ENCODE measurements at regions not wholly inside any gene's neighbourhood (a gene's known extent, or its start where the extent isn't known, plus 50 kb on each side); places are given as distances from the start of the nearest gene placed in this dataset.

GRCh38 chr11:20227631-20228030 lies 67.4 kb upstream of the DBX1 start:
- Histone ChIP-seq H3K9ac (ENCODE audit: low read length) (no peak overlapping the region), H2AFZ (ENCODE audit: low read depth, low read length) (no peak overlapping the region), H3K27ac (ENCODE audit: low read length) (no peak overlapping the region), H3F3A (ENCODE audit: insufficient read depth, low read length, poor library complexity, severe bottlenecking) (no peaks in the 10 kb centered on the region), H3K79me2 (replicated peaks; ENCODE audit: insufficient read depth, low read length) (no peaks in the 10 kb centered on the region), H3K4me2 (ENCODE audit: low read length) (no peak overlapping the region), H3K36me3 (ENCODE audit: insufficient read depth, low read length) (no peaks in the 10 kb centered on the region), H4K20me1 (ENCODE audit: insufficient read depth) (no peaks in the 10 kb centered on the region), H3K27me3 (ENCODE audit: insufficient read depth, low read depth, low read length) (no peaks in the 10 kb centered on the region), H3K4me3 (ENCODE audit: low read length) (no peak overlapping the region), H3K9me3 (ENCODE audit: low read length) (peaks cover 7% of the 10 kb centered on the region), H3K9me2 (ENCODE audit: insufficient read depth, low read length) (no peaks in the 10 kb centered on the region)
- TF ChIP-seq MXI1 (conservative IDR thresholded peaks at IDR 0.05; ENCODE audit: poor library complexity, severe bottlenecking), result no peak
- no peak for TF ChIP-seq EZH2 (IDR thresholded peaks at IDR 0.05; ENCODE audit: borderline replicate concordance, insufficient read depth, low read length, poor library complexity, severe bottlenecking)
- no peak for TF ChIP-seq CTCF (IDR thresholded peaks at IDR 0.05; ENCODE audit: poor library complexity, severe bottlenecking)
- TF ChIP-seq, protein P1, sequence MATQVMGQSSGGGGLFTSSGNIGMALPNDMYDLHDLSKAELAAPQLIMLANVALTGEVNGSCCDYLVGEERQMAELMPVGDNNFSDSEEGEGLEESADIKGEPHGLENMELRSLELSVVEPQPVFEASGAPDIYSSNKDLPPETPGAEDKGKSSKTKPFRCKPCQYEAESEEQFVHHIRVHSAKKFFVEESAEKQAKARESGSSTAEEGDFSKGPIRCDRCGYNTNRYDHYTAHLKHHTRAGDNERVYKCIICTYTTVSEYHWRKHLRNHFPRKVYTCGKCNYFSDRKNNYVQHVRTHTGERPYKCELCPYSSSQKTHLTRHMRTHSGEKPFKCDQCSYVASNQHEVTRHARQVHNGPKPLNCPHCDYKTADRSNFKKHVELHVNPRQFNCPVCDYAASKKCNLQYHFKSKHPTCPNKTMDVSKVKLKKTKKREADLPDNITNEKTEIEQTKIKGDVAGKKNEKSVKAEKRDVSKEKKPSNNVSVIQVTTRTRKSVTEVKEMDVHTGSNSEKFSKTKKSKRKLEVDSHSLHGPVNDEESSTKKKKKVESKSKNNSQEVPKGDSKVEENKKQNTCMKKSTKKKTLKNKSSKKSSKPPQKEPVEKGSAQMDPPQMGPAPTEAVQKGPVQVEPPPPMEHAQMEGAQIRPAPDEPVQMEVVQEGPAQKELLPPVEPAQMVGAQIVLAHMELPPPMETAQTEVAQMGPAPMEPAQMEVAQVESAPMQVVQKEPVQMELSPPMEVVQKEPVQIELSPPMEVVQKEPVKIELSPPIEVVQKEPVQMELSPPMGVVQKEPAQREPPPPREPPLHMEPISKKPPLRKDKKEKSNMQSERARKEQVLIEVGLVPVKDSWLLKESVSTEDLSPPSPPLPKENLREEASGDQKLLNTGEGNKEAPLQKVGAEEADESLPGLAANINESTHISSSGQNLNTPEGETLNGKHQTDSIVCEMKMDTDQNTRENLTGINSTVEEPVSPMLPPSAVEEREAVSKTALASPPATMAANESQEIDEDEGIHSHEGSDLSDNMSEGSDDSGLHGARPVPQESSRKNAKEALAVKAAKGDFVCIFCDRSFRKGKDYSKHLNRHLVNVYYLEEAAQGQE (IDR thresholded peaks at IDR 0.05; ENCODE audit: borderline replicate concordance), result no peak
- TF ChIP-seq EP300 (conservative IDR thresholded peaks at IDR 0.05; ENCODE audit: poor library complexity, severe bottlenecking), result no peak
- no peak for TF ChIP-seq POLR2AphosphoS5 (IDR thresholded peaks at IDR 0.05)
- TF ChIP-seq SMC3 (conservative IDR thresholded peaks at IDR 0.05; ENCODE audit: poor library complexity), result no peak
- TF ChIP-seq TAF1 (IDR thresholded peaks at IDR 0.05; ENCODE audit: low read depth), result no peak
- TF ChIP-seq RAD21 (conservative IDR thresholded peaks at IDR 0.05), result no peak

DNA sequence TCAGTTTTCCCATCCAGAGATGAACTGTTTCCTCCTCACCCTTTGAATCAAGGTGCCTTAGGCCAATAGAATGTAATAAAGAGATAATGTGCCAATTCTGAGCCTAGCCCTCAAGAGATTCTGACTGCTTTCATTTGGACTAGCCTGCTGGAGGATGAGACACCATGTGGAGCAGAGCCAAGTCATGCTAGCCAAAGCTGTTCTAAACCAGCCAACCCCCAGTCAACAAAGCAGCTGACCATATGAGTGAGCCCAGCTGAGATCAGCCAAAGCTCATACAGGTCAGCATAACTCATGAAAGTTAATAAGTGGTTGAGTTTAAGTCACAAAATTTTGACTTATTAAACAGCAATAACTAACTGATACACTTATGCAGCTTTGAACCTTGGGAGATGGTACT lies 66.7 kb upstream of the DBX1 start:
- Histone ChIP-seq H3K9me3 (ENCODE audit: low read length) (peaks cover 7% of the 10 kb centered on the region), H3F3A (ENCODE audit: insufficient read depth, low read length, poor library complexity, severe bottlenecking) (no peaks in the 10 kb centered on the region), H2AFZ (ENCODE audit: low read depth, low read length) (no peak overlapping the region), H3K4me2 (ENCODE audit: low read length) (no peak overlapping the region), H4K20me1 (ENCODE audit: insufficient read depth) (no peaks in the 10 kb centered on the region), H3K9me2 (ENCODE audit: insufficient read depth, low read length) (no peaks in the 10 kb centered on the region), H3K27me3 (ENCODE audit: insufficient read depth, low read depth, low read length) (no peaks in the 10 kb centered on the region), H3K36me3 (ENCODE audit: insufficient read depth, low read length) (no peaks in the 10 kb centered on the region), H3K79me2 (replicated peaks; ENCODE audit: insufficient read depth, low read length) (no peaks in the 10 kb centered on the region), H3K27ac (ENCODE audit: low read length) (no peak overlapping the region), H3K9ac (ENCODE audit: low read length) (no peak overlapping the region), H3K4me3 (ENCODE audit: low read length) (no peak overlapping the region)
- no peak for TF ChIP-seq RAD21 (conservative IDR thresholded peaks at IDR 0.05)
- no peak for TF ChIP-seq EZH2 (IDR thresholded peaks at IDR 0.05; ENCODE audit: borderline replicate concordance, insufficient read depth, low read length, poor library complexity, severe bottlenecking)

- no peaks in the 10 kb centered on the region for H3K9me3 ChIP-seq (ENCODE audit: low read length)
- TF ChIP-seq CTCF (IDR thresholded peaks at IDR 0.05; ENCODE audit: poor library complexity, severe bottlenecking) (no peak), SMC3 (conservative IDR thresholded peaks at IDR 0.05; ENCODE audit: poor library complexity) (no peak), EP300 (conservative IDR thresholded peaks at IDR 0.05; ENCODE audit: poor library complexity, severe bottlenecking) (no peak), EZH2 (IDR thresholded peaks at IDR 0.05; ENCODE audit: borderline replicate concordance, insufficient read depth, low read length, poor library complexity, severe bottlenecking) (no peak), MXI1 (conservative IDR thresholded peaks at IDR 0.05; ENCODE audit: poor library complexity, severe bottlenecking) (no peak)
- TF ChIP-seq, protein P1 (IDR thresholded peaks at IDR 0.05; ENCODE audit: borderline replicate concordance), result no peak
- H3K79me2 ChIP-seq (replicated peaks; ENCODE audit: insufficient read depth, low read length), result no peaks in the 10 kb centered on the region
- no peak overlapping the region for H3K27ac ChIP-seq (ENCODE audit: low read length)
- H3K27me3 ChIP-seq (ENCODE audit: insufficient read depth, low read depth, low read length), result no peaks in the 10 kb centered on the region
- no peak overlapping the region for H2AFZ ChIP-seq (ENCODE audit: low read depth, low read length)
- no peaks in the 10 kb centered on the region for H3K36me3 ChIP-seq (ENCODE audit: insufficient read depth, low read length)
- no peaks in the 10 kb centered on the region for H4K20me1 ChIP-seq (ENCODE audit: insufficient read depth)
- no peaks in the 10 kb centered on the region for H3F3A ChIP-seq (ENCODE audit: insufficient read depth, low read length, poor library complexity, severe bottlenecking)
- H3K4me3 ChIP-seq (ENCODE audit: low read length), result no peak overlapping the region
- H3K4me2 ChIP-seq (ENCODE audit: low read length), result no peak overlapping the region
- no peaks in the 10 kb centered on the region for H3K9me2 ChIP-seq (ENCODE audit: insufficient read depth, low read length)
- H3K9ac ChIP-seq (ENCODE audit: low read length), result no peak overlapping the region
These were observed 61.3 kb upstream of the DBX1 start for GRCh38 chr11:20221566-20221965.

All from neural cell (in vitro differentiated cells).